ENCODE measurements at regions not wholly inside any gene's neighbourhood (a gene's known extent, or its start where the extent isn't known, plus 50 kb on each side); places are given as distances from the start of the nearest gene placed in this dataset.
A peak's percentile ranks its signal among the peaks of the same experiment; 100 is the strongest.

GRCh38 chr18:44048435-44048834 is 632.3 kb upstream of the SETBP1 start:
- no CpG with 5 or more reads among the region's 3 CpGs for WGBS (ENCODE audit: insufficient coverage)

DNA sequence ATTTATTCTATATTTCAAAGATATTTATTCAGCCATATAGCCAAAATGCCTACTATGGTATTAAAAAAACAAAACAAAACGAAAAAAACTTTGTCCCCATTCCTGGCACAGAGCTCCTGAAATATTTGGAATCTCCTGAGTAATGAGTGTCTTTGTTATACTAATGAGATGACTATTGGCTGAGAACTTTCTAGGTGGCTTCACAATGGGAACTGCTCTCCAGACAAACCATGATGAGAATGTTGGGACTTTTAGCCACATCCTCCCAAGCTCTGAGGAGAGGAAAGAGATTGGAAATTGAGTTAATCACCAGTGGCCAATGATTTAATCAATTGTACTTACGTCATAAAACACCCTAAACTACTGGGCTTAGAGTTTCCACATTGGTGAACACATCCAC is 631.8 kb upstream of the SETBP1 start:
- no peak for DNase-seq
- H3K9me3 ChIP-seq (replicated peaks; ENCODE audit: control insufficient read depth, low read depth, low read length) = no peaks in the 10 kb centered on the region
- WGBS (ENCODE audit: insufficient coverage) = no CpG with 5 or more reads among the region's 2 CpGs
- no peak overlapping the region for H3K27ac ChIP-seq (ENCODE audit: low read length)
- no peaks in the 10 kb centered on the region for H3K4me1 ChIP-seq (ENCODE audit: control insufficient read depth, insufficient read depth, low read length)
- H3K36me3 ChIP-seq (ENCODE audit: control insufficient read depth, insufficient read depth, low read length) = no peaks in the 10 kb centered on the region
- no peaks in the 10 kb centered on the region for H3K27me3 ChIP-seq (ENCODE audit: control insufficient read depth, insufficient read depth, low read length)
- no peak overlapping the region for H3K4me3 ChIP-seq (ENCODE audit: low read length)

More at GRCh38 chr18:44048435-44048834, 632.3 kb upstream of the SETBP1 start:
- no peak for DNase-seq
- Histone ChIP-seq H3K27ac (ENCODE audit: low read length) (no peak overlapping the region), H3K36me3 (ENCODE audit: control insufficient read depth, insufficient read depth, low read length) (no peaks in the 10 kb centered on the region), H3K27me3 (ENCODE audit: control insufficient read depth, insufficient read depth, low read length) (no peaks in the 10 kb centered on the region), H3K9me3 (replicated peaks; ENCODE audit: control insufficient read depth, low read depth, low read length) (no peaks in the 10 kb centered on the region), H3K4me3 (ENCODE audit: low read length) (no peak overlapping the region), H3K4me1 (ENCODE audit: control insufficient read depth, insufficient read depth, low read length) (no peaks in the 10 kb centered on the region)

DNA sequence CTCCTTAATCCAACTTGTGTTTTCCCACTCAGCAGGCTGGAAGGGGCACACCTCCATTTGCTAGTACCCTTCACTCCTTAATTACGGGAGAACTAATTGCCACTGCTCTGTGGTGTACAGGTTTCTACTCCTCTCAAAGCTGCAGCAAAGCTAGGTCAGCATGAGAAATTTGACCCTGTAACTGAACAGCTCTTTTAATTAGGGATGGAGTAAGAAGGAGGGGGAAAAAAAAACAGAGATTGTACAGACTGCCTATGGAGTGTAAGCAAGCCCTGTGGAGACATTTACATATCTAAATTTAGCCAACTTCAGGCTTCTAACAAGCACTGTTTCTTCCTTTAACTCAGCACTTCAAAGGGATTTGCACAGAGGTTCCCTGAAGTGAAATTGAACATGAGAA is 629.7 kb upstream of the SETBP1 start:
- DNase-seq = no peak
- Histone ChIP-seq H3K36me3 (ENCODE audit: control insufficient read depth, insufficient read depth, low read length) (no peaks in the 10 kb centered on the region), H3K27ac (ENCODE audit: low read length) (no peak overlapping the region), H3K9me3 (replicated peaks; ENCODE audit: control insufficient read depth, low read depth, low read length) (no peaks in the 10 kb centered on the region), H3K4me3 (ENCODE audit: low read length) (no peak overlapping the region), H3K27me3 (ENCODE audit: control insufficient read depth, insufficient read depth, low read length) (no peaks in the 10 kb centered on the region), H3K4me1 (ENCODE audit: control insufficient read depth, insufficient read depth, low read length) (no peaks in the 10 kb centered on the region)
- no CpG with 5 or more reads among the region's 1 CpG for WGBS (ENCODE audit: insufficient coverage)

DNA sequence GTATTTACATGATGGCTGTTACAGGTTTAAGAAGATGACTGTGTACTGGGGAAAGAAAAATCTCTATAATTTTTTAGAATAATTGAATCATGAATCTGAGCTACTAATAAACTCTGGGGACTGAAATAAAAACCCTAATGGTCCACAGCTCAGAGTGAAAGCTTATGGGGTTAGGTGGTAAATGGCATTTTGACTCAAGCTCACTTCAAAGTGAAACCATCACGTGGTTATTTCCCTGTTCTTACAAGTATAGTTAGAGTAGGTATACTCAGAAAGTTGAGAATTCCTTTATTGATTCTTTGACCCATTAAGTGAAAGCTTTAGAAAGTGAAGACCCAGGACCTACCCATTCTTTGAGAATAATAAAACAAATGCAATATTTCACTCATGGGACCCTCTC is 626.2 kb upstream of the SETBP1 start:
- no peaks in the 10 kb centered on the region for H3K27me3 ChIP-seq (ENCODE audit: control insufficient read depth, insufficient read depth, low read length)
- H3K9me3 ChIP-seq (replicated peaks; ENCODE audit: control insufficient read depth, low read depth, low read length) = no peaks in the 10 kb centered on the region
- no peak overlapping the region for H3K4me3 ChIP-seq (ENCODE audit: low read length)
- H3K36me3 ChIP-seq (ENCODE audit: control insufficient read depth, insufficient read depth, low read length) = no peaks in the 10 kb centered on the region
- no CpG with 5 or more reads among the region's 1 CpG for WGBS (ENCODE audit: insufficient coverage)
- DNase-seq = no peak
- no peak overlapping the region for H3K27ac ChIP-seq (ENCODE audit: low read length)
- no peaks in the 10 kb centered on the region for H3K4me1 ChIP-seq (ENCODE audit: control insufficient read depth, insufficient read depth, low read length)

DNA sequence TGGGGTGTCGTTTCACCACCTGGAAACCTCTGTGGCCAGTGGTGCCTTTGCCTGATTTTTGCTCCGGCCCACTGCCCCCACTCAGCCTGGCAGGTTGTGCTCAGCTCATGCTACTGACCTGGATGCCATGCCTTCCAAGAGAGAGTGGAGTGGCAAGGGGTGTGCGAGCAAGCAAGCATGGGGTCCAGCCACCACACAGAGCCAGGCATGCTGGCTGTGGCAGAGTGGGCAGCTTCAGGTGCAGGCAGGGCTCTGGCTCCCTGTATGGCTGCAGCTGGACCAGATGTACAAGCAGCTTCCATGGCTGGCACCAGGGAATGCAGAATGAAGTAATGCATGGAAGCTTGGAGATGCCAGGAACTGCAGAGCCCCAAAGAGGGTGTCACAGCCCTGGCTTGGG is 620.5 kb upstream of the SETBP1 start:
- no peaks in the 10 kb centered on the region for H3K9me3 ChIP-seq (replicated peaks; ENCODE audit: control insufficient read depth, low read depth, low read length)
- no peak for DNase-seq
- 100% methylated on average over 3 of the region's 3 CpGs for WGBS (ENCODE audit: insufficient coverage)
- H3K27me3 ChIP-seq (ENCODE audit: control insufficient read depth, insufficient read depth, low read length) = no peaks in the 10 kb centered on the region
- no peaks in the 10 kb centered on the region for H3K36me3 ChIP-seq (ENCODE audit: control insufficient read depth, insufficient read depth, low read length)
- no peak overlapping the region for H3K4me3 ChIP-seq (ENCODE audit: low read length)
- no peaks in the 10 kb centered on the region for H3K4me1 ChIP-seq (ENCODE audit: control insufficient read depth, insufficient read depth, low read length)
- no peak overlapping the region for H3K27ac ChIP-seq (ENCODE audit: low read length)

DNA sequence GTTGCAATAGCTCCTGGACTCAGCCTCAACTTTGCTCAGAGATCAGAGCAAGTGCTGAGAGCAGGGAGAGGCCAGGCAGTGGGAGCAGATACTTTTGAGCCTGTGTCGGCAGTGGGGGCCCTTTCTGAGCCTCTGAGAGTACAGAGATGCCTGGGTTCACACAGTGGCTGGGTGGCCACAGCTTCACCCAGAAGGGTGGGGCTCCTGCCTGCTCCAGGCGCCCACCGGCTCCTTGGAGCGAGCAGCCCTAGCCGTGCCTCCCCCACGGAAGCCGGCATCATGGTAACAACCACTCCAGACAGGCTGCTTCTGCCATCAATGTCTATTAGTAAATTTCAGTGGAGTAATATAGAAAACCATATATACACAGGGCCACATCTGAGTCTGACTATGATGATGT is 619.2 kb upstream of the SETBP1 start:
- DNase-seq = no peak
- H3K4me1 ChIP-seq (ENCODE audit: control insufficient read depth, insufficient read depth, low read length) = no peaks in the 10 kb centered on the region
- H3K27me3 ChIP-seq (ENCODE audit: control insufficient read depth, insufficient read depth, low read length) = no peaks in the 10 kb centered on the region
- no peaks in the 10 kb centered on the region for H3K36me3 ChIP-seq (ENCODE audit: control insufficient read depth, insufficient read depth, low read length)
- H3K27ac ChIP-seq (ENCODE audit: low read length) = no peak overlapping the region
- WGBS (ENCODE audit: insufficient coverage) = 83% methylated on average over 1 of the region's 7 CpGs
- no peak overlapping the region for H3K4me3 ChIP-seq (ENCODE audit: low read length)
- no peaks in the 10 kb centered on the region for H3K9me3 ChIP-seq (replicated peaks; ENCODE audit: control insufficient read depth, low read depth, low read length)

DNA sequence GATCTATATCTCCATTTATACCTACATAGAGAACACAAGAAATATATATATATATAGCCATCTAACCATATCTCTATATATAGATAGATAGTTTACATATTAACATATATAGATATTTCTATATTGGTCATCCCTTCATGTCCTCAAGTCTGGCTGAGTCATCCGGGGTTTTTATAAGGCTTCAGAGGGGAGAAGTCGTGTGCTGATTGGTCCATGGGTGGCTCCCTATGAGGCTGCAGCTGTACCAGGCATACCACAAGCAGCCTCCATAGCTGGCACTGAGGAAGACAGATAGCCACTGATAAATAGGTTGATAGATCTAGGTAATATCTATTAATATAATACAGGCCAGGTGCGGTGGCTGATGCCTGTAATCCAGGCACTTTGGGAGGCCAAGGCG is 618.3 kb upstream of the SETBP1 start:
- no peaks in the 10 kb centered on the region for H3K4me1 ChIP-seq (ENCODE audit: control insufficient read depth, insufficient read depth, low read length)
- H3K27ac ChIP-seq (ENCODE audit: low read length) = no peak overlapping the region
- no peaks in the 10 kb centered on the region for H3K27me3 ChIP-seq (ENCODE audit: control insufficient read depth, insufficient read depth, low read length)
- no peaks in the 10 kb centered on the region for H3K9me3 ChIP-seq (replicated peaks; ENCODE audit: control insufficient read depth, low read depth, low read length)
- no peak for DNase-seq
- no peaks in the 10 kb centered on the region for H3K36me3 ChIP-seq (ENCODE audit: control insufficient read depth, insufficient read depth, low read length)
- no peak overlapping the region for H3K4me3 ChIP-seq (ENCODE audit: low read length)
- no CpG with 5 or more reads among the region's 4 CpGs for WGBS (ENCODE audit: insufficient coverage)

DNA sequence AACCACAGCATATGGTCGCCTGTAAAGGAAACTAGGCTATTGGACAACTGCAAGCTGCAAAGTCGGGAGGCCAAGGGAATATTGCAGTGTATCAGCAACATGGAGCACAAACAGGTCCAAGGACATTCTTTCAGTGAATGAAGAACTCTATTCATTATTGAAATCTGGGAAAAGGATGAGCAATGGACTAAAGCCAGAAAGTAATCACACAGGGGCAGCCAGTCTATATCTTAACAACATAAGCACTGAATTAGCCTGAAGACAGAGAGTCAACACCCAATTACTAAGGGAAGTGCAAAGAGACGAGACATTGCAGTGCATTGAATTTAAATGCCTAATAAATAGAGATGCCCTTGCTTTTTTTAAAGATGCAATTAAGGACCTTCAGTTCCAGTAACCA is 615.5 kb upstream of the SETBP1 start:
- WGBS (ENCODE audit: insufficient coverage) = 67% methylated on average over 1 of the region's 3 CpGs
- no peaks in the 10 kb centered on the region for H3K27me3 ChIP-seq (ENCODE audit: control insufficient read depth, insufficient read depth, low read length)
- no peak overlapping the region for H3K4me3 ChIP-seq (ENCODE audit: low read length)
- DNase-seq = peak; percentile 46
- H3K36me3 ChIP-seq (ENCODE audit: control insufficient read depth, insufficient read depth, low read length) = no peaks in the 10 kb centered on the region
- H3K4me1 ChIP-seq (ENCODE audit: control insufficient read depth, insufficient read depth, low read length) = no peaks in the 10 kb centered on the region
- H3K27ac ChIP-seq (ENCODE audit: low read length) = no peak overlapping the region
- no peaks in the 10 kb centered on the region for H3K9me3 ChIP-seq (replicated peaks; ENCODE audit: control insufficient read depth, low read depth, low read length)

GRCh38 chr18:44066541-44066940 is 614.1 kb upstream of the SETBP1 start:
- H3K36me3 ChIP-seq (ENCODE audit: control insufficient read depth, insufficient read depth, low read length) = no peaks in the 10 kb centered on the region
- H3K4me1 ChIP-seq (ENCODE audit: control insufficient read depth, insufficient read depth, low read length) = no peaks in the 10 kb centered on the region

DNA sequence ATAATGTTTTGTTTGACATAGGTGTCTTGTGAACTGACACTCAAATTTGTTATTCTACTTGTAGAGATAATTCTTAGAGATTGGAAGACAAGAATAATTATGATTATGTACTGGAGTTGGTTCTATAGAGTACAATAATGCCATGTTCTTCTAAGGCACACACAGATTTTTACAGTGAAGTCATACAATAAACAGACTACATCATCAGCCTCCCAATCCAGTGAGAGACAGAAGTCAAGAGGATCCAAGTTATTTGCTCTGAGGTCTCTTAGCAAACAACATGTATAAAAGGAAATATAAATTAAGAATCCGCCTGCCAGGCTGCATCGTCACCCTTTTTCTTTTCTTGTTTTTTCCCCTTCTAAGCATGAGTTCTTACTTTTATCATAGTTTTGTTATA is 613.5 kb upstream of the SETBP1 start:
- Histone ChIP-seq H3K9me3 (replicated peaks; ENCODE audit: control insufficient read depth, low read depth, low read length) (no peaks in the 10 kb centered on the region), H3K27me3 (ENCODE audit: control insufficient read depth, insufficient read depth, low read length) (no peaks in the 10 kb centered on the region), H3K36me3 (ENCODE audit: control insufficient read depth, insufficient read depth, low read length) (no peaks in the 10 kb centered on the region), H3K4me1 (ENCODE audit: control insufficient read depth, insufficient read depth, low read length) (no peaks in the 10 kb centered on the region), H3K27ac (ENCODE audit: low read length) (no peak overlapping the region), H3K4me3 (ENCODE audit: low read length) (no peak overlapping the region)
- DNase-seq = no peak
- WGBS (ENCODE audit: insufficient coverage) = no CpG with 5 or more reads among the region's 2 CpGs

More at GRCh38 chr18:44066541-44066940, 614.1 kb upstream of the SETBP1 start:
- no CpG with 5 or more reads among the region's 1 CpG for WGBS (ENCODE audit: insufficient coverage)
- Histone ChIP-seq H3K9me3 (replicated peaks; ENCODE audit: control insufficient read depth, low read depth, low read length) (no peaks in the 10 kb centered on the region), H3K27me3 (ENCODE audit: control insufficient read depth, insufficient read depth, low read length) (no peaks in the 10 kb centered on the region), H3K4me3 (ENCODE audit: low read length) (no peak overlapping the region), H3K27ac (ENCODE audit: low read length) (no peak overlapping the region)
- DNase-seq = no peak

DNA sequence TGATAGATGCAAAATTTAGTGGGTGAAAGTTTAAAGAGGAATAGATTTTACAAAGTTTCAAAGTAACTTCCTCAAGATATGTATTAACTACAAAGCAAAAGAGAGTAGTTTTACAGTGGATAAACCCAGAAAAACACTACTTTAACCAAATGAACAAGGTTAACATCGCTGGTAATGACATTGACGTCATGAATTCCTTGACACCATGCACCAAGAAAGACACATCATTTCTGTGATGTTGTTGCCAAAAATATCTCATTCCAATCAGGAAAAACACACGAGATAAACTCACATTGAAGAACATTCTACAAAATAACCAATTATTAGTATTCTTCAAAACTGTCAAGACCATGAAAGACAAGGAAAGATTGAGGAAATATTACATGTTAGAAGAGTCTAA is 605.6 kb upstream of the SETBP1 start:
- no peak for DNase-seq
- Histone ChIP-seq H3K27me3 (ENCODE audit: control insufficient read depth, insufficient read depth, low read length) (no peaks in the 10 kb centered on the region), H3K4me1 (ENCODE audit: control insufficient read depth, insufficient read depth, low read length) (no peaks in the 10 kb centered on the region), H3K4me3 (ENCODE audit: low read length) (no peak overlapping the region), H3K9me3 (replicated peaks; ENCODE audit: control insufficient read depth, low read depth, low read length) (no peaks in the 10 kb centered on the region), H3K27ac (ENCODE audit: low read length) (no peak overlapping the region), H3K36me3 (ENCODE audit: control insufficient read depth, insufficient read depth, low read length) (no peaks in the 10 kb centered on the region)
- no CpG with 5 or more reads among the region's 3 CpGs for WGBS (ENCODE audit: insufficient coverage)

Data from muscle of leg (tissue), 3 donors.